Ascending aorta (tissue), 2 donors: ENCODE measurements at regions not wholly inside any gene's neighbourhood (a gene's known extent, or its start where the extent isn't known, plus 50 kb on each side); places are given as distances from the start of the nearest gene placed in this dataset.

Experiments
- DNase-seq, 2 donors: peaks; one replicate each; pipeline ENCODE4 v3.0.0-alpha.2; 2019; ENCODE audit warnings: low spot score in 2 of 2
- H3K27ac ChIP-seq, 2 donors: fragments of 200-600 bp; sonication (generic); one replicate each; pipeline ENCODE4 v1.5.1; 2016 to 2017; ENCODE audit warnings: mild to moderate bottlenecking in 1 of 2
- H3K27me3 ChIP-seq: fragments of 200-600 bp; sonication (generic); one replicate; pipeline ENCODE4 v1.5.1; 2017
- H3K36me3 ChIP-seq, 2 donors: fragments of 200-600 bp; sonication (generic); one replicate each; pipeline ENCODE4 v1.5.1; 2016
- H3K4me1 ChIP-seq, 2 donors: fragments of 200-600 bp; sonication (generic); one replicate each; pipeline ENCODE4 v1.5.1; 2016 to 2017; ENCODE audit warnings: mild to moderate bottlenecking in 1 of 2
- H3K4me3 ChIP-seq, 2 donors: fragments of 200-600 bp; sonication (generic); one replicate each; pipeline ENCODE4 v1.5.1; 2016 to 2017; ENCODE audit warnings: mild to moderate bottlenecking in 1 of 2
- H3K9me3 ChIP-seq, 2 donors: fragments of 200-600 bp; sonication (generic); one replicate each; pipeline ENCODE4 v1.5.1; 2016
- intact Hi-C: fragments of 100-400 bp; cut with DNase I; formaldehyde crosslinking; loops from one replicate; pipeline ENCODE4 v1.15.1; 2023
- TF ChIP-seq, protein P1 (sequence below), 3 experiments: fragments of 200-600 bp in 2 of 3; fragments of 450-650 bp in 1 of 3; sonication (generic) in 2 of 3; IDR thresholded peaks; one replicate each; pipeline ENCODE4 v1.5.1; 2016 to 2019; ENCODE audit warnings: antibody characterized with exemption in 3 of 3, mild to moderate bottlenecking in 1 of 3, moderate library complexity in 1 of 3

DNA sequence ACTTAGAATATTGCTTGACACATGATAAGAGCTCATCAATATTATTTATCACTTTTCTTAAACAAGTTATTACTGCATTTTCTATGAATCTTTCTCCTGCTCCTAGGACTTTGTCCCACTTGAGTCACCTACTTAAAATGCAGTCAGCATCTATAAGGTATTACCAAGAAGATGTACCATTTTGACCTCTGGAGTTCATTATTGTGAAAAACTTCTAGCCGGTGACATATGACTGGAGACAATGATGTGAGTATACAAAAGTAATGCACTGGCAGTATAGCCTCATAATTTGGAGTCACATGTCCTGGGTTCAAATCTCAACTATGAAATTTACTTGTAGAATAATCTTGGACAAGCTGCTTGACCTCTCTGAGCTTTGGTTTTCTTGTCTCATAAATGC is 278.5 kb downstream of the PLPP3 start:
- H3K9me3 ChIP-seq: no peaks in the 10 kb centered on the region
- no peaks in the 10 kb centered on the region for H3K36me3 ChIP-seq
- H3K27ac ChIP-seq: no peak overlapping the region
- no peak for DNase-seq
- intact Hi-C loops: no loop called here
- no peaks in the 10 kb centered on the region for H3K27me3 ChIP-seq
- no peaks in the 10 kb centered on the region for H3K4me1 ChIP-seq
- TF ChIP-seq, protein P1, sequence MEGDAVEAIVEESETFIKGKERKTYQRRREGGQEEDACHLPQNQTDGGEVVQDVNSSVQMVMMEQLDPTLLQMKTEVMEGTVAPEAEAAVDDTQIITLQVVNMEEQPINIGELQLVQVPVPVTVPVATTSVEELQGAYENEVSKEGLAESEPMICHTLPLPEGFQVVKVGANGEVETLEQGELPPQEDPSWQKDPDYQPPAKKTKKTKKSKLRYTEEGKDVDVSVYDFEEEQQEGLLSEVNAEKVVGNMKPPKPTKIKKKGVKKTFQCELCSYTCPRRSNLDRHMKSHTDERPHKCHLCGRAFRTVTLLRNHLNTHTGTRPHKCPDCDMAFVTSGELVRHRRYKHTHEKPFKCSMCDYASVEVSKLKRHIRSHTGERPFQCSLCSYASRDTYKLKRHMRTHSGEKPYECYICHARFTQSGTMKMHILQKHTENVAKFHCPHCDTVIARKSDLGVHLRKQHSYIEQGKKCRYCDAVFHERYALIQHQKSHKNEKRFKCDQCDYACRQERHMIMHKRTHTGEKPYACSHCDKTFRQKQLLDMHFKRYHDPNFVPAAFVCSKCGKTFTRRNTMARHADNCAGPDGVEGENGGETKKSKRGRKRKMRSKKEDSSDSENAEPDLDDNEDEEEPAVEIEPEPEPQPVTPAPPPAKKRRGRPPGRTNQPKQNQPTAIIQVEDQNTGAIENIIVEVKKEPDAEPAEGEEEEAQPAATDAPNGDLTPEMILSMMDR (IDR thresholded peaks at IDR 0.05): no peak
- H3K4me3 ChIP-seq: no peak overlapping the region

DNA sequence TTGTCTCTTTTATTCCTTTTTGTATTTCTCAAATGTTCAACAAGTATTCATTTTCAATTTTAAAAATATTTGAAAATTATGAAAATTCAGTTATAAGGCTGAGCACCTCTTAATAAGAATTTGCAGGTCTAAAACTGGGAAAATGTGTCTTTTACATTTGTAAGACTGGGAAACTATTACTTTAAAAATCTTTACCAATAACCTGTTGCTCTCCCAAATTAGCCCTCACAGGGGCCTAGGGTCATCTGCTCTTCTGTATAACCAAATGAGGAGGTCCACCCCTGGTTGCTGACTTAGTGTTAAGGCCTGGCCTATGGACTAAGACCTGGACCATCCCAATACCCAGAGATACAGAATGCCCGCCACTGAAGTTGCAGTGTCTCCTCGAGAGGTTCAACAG is 280.5 kb downstream of the PLPP3 start:
- intact Hi-C loops: no loop called here
- no peaks in the 10 kb centered on the region for H3K36me3 ChIP-seq

GRCh38 chr1:56297904-56298303 is 281.5 kb downstream of the PLPP3 start:
- no peaks in the 10 kb centered on the region for H3K4me1 ChIP-seq
- H3K9me3 ChIP-seq: no peaks in the 10 kb centered on the region
- H3K4me3 ChIP-seq: no peak overlapping the region

More for the DNA sequence above, 280.5 kb downstream of the PLPP3 start:
- no peak overlapping the region for H3K27ac ChIP-seq
- no peaks in the 10 kb centered on the region for H3K9me3 ChIP-seq
- H3K4me3 ChIP-seq: no peak overlapping the region
- H3K4me1 ChIP-seq: no peaks in the 10 kb centered on the region
- no peaks in the 10 kb centered on the region for H3K27me3 ChIP-seq
- TF ChIP-seq, protein P1 (IDR thresholded peaks at IDR 0.05): no peak
- no peak for DNase-seq

GRCh38 chr1:56297208-56297607 is 282.2 kb downstream of the PLPP3 start:
- intact Hi-C loops: no loop called here
- Histone ChIP-seq H3K9me3 (no peaks in the 10 kb centered on the region), H3K4me1 (no peaks in the 10 kb centered on the region), H3K27me3 (no peaks in the 10 kb centered on the region), H3K36me3 (no peaks in the 10 kb centered on the region), H3K27ac (no peak overlapping the region), H3K4me3 (no peak overlapping the region)
- TF ChIP-seq, protein P1 (IDR thresholded peaks at IDR 0.05): no peak
- DNase-seq: no peak

More at GRCh38 chr1:56297904-56298303, 281.5 kb downstream of the PLPP3 start:
- intact Hi-C loops: no loop called here
- Histone ChIP-seq H3K27me3 (no peaks in the 10 kb centered on the region), H3K36me3 (no peaks in the 10 kb centered on the region), H3K27ac (no peak overlapping the region)
- no peak for DNase-seq
- TF ChIP-seq, protein P1 (IDR thresholded peaks at IDR 0.05): no peak

GRCh38 chr1:56295949-56296929 is 283.1 kb downstream of the PLPP3 start:
- TF ChIP-seq, protein P1 (IDR thresholded peaks at IDR 0.05): no peak
- H3K27ac ChIP-seq: no peak overlapping the region
- no peaks in the 10 kb centered on the region for H3K27me3 ChIP-seq
- no peaks in the 10 kb centered on the region for H3K9me3 ChIP-seq
- intact Hi-C loops: no loop called here
- H3K4me1 ChIP-seq: no peaks in the 10 kb centered on the region
- DNase-seq: no peak
- H3K4me3 ChIP-seq: no peak overlapping the region
- no peaks in the 10 kb centered on the region for H3K36me3 ChIP-seq
